Fibroblast of mammary gland (primary cell): ENCODE measurements at regions not wholly inside any gene's neighbourhood (a gene's known extent, or its start where the extent isn't known, plus 50 kb on each side); places are given as distances from the start of the nearest gene placed in this dataset.

Experiments used
- DNase-seq: peaks from one replicate; pipeline ENCODE4 v3.0.0-alpha.2; 2010; ENCODE audit warnings: low read depth
- H3K4me3 ChIP-seq: 2 replicates; pipeline ENCODE4 v1.5.1; 2011; ENCODE audit warnings: low read depth, mild to moderate bottlenecking, low read length, moderate library complexity; ENCODE audit not compliant: control insufficient read depth
- TF ChIP-seq, protein P1 (sequence below): conservative IDR thresholded peaks from 2 replicates; pipeline ENCODE4 v1.5.1; 2011; ENCODE audit warnings: low read depth, low read length, inconsistent platforms; ENCODE audit not compliant: control insufficient read depth, insufficient read depth

- DNase-seq, result no peak
- TF ChIP-seq, protein P1, sequence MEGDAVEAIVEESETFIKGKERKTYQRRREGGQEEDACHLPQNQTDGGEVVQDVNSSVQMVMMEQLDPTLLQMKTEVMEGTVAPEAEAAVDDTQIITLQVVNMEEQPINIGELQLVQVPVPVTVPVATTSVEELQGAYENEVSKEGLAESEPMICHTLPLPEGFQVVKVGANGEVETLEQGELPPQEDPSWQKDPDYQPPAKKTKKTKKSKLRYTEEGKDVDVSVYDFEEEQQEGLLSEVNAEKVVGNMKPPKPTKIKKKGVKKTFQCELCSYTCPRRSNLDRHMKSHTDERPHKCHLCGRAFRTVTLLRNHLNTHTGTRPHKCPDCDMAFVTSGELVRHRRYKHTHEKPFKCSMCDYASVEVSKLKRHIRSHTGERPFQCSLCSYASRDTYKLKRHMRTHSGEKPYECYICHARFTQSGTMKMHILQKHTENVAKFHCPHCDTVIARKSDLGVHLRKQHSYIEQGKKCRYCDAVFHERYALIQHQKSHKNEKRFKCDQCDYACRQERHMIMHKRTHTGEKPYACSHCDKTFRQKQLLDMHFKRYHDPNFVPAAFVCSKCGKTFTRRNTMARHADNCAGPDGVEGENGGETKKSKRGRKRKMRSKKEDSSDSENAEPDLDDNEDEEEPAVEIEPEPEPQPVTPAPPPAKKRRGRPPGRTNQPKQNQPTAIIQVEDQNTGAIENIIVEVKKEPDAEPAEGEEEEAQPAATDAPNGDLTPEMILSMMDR, result no peak
- H3K4me3 ChIP-seq, result no peak overlapping the region
Observed at GRCh38 chrX:5586726-5587125, 641.9 kb downstream of the NLGN4X start.

GRCh38 chrX:5575407-5575806 is 653.3 kb downstream of the NLGN4X start:
- no peak overlapping the region for H3K4me3 ChIP-seq
- no peak for DNase-seq
- TF ChIP-seq, protein P1, result no peak

DNA sequence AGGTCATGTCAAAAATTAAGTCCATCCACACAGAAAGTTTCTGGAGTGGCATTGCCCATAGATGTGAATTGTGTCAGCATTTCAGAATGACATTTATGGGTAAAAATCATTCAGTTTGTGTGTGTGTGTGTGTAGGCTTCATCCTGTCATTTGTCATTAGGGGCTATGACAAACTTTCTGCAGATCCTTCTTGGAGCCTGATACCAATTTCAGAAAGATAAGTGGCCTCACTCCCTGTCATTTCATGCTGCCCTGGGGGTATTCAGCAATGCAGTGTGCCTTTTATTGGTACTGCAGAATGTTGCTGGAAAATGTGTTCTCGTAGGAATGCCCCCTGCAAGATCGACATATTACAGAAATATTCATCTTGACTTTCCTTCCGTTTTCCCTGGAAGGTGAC is 659.7 kb downstream of the NLGN4X start:
- no peak overlapping the region for H3K4me3 ChIP-seq
- TF ChIP-seq, protein P1, result no peak
- no peak for DNase-seq

DNA sequence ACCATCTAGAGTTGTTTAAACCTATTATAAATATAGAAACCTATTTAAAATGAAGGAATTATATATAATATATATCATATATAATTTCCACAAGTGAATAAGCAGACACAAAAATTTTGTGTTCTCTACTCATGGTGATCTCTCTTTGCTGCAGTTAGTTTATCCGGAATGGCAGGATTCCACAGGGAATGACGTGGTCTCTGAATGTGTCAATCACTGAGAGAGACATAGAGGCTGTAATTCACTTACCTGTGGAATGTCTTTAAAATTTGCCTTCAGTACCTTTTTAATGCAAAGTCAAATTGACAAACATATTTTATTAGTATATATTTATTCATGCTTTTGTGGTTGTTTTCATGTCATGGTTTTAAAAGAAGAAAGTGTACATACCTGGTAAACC is 669.3 kb downstream of the NLGN4X start:
- TF ChIP-seq, protein P1, result no peak
- no peak overlapping the region for H3K4me3 ChIP-seq
- no peak for DNase-seq

DNA sequence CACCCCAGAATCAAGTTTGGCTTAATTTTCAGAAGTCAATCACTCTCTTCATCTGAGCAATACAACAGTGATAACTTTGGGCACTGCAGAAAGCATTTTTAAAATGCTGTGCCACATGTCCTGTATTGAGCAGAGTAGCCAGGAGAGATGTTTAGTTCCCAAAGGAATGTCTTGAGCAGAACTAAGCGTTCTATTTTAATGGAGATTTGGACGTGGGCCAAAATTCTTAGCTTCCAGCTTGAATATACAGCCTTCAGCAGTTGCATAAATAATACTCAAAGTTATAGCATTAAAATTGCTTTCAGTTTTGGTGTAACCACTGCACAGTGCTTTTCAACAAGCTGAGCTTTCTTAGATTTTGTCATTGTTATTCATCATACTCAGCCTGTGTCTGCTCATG is 679.2 kb downstream of the NLGN4X start:
- no peak for DNase-seq
- TF ChIP-seq, protein P1, result no peak
- H3K4me3 ChIP-seq, result no peak overlapping the region

DNA sequence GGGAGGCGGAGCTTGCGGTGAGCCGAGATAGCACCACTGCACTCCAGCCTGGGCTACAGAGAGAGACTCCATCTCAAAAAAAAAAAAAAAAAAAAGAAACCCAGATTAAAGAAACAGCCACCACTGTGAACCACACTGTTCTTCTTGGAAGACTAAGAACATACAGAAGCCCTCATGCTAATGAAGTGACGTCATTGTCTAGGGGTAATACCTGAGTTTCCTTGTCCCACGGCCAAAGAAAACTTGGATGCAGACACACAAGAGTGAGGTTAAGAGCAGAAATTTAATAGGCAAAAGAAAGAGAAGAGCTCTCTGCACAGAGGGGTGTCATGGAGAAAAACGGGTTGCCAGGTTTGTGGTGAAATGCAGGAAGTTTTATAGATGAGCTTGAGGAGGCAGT is 691.6 kb downstream of the NLGN4X start:
- TF ChIP-seq, protein P1, result no peak
- DNase-seq, result no peak
- H3K4me3 ChIP-seq, result no peak overlapping the region

DNA sequence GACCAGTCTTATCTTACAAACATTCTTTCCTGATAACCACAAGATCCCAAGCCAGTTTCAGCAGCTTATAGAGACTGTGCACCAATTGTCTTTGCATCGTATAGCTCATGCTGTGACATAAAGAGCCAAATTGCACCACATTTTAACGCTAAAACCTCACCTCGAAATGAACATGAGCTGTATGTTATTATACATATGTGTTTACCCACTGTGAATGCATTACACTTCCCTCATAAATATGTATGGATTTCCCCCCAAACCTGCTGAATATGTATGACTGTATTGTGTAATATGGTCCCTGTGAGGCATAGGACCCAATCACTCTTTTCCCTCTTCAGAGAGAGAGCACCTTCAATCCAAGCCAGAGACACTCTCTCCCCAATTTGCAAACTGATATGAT is 692.4 kb downstream of the NLGN4X start:
- no peak overlapping the region for H3K4me3 ChIP-seq
- no peak for DNase-seq
- TF ChIP-seq, protein P1, result no peak
